ENCODE measurements at regions not wholly inside any gene's neighbourhood (a gene's known extent, or its start where the extent isn't known, plus 50 kb on each side); places are given as distances from the start of the nearest gene placed in this dataset.

DNA sequence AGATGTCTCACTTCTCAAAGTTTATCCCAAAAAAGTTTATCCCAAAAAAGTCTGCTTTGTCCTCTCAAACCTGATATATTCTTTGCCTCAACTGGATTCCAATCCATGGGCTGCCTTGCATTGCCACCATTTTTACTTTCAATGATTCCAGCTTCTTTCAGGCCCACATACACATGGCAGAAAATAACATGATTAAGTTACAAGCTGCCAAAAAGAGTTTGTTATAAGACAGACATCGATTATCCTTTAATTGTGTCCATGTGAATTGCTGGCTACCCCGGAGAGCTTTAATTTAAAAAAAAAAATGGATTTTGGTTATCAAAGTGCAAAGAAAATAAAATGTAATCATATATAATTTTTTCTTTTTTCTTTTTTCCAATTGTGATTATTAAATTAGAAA is 819.6 kb upstream of the SORCS1 start:
- TF ChIP-seq CEBPB (IDR thresholded peaks at IDR 0.05) (no peak), ZBTB7A (IDR thresholded peaks at IDR 0.05; ENCODE audit: low read depth) (no peak), REST (IDR thresholded peaks at IDR 0.05; ENCODE audit: low read depth) (no peak), TEAD4 (IDR thresholded peaks at IDR 0.05) (no peak), RAD21 (IDR thresholded peaks at IDR 0.05; ENCODE audit: low read depth) (no peak), USF1 (IDR thresholded peaks at IDR 0.05) (no peak), TAF1 (IDR thresholded peaks at IDR 0.05; ENCODE audit: low read depth) (no peak), TCF12 (IDR thresholded peaks at IDR 0.05; ENCODE audit: low read depth) (no peak), EP300 (IDR thresholded peaks at IDR 0.05; ENCODE audit: borderline replicate concordance) (no peak), EGR1 (IDR thresholded peaks at IDR 0.05) (no peak), CREB1 (IDR thresholded peaks at IDR 0.05; ENCODE audit: low read depth) (no peak), FOXM1 (IDR thresholded peaks at IDR 0.05; ENCODE audit: borderline replicate concordance, low read depth) (no peak), NFIC (IDR thresholded peaks at IDR 0.05) (no peak)
- TF ChIP-seq, protein P1, sequence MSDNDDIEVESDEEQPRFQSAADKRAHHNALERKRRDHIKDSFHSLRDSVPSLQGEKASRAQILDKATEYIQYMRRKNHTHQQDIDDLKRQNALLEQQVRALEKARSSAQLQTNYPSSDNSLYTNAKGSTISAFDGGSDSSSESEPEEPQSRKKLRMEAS (IDR thresholded peaks at IDR 0.05): no peak

DNA sequence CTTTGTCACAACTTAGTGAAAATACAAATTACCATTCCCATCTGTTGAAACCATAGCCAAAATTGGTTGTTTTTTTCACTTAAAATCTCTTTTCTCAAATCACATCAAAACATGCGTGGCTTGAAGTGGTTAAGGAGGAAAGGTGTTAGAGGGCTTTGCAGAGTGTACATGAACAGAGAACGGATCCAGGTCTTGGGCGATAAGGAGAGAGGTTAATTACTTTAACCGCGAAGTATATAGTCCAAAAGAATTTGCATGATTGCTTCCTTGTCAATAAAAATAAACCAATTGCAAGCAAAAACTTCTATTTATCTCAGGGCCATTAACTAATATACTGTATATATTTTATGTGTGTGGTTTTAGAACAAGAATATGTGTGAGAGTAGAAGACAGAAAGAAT is 813.9 kb upstream of the SORCS1 start:
- TF ChIP-seq REST (IDR thresholded peaks at IDR 0.05; ENCODE audit: low read depth): no peak
- TF ChIP-seq CREB1 (IDR thresholded peaks at IDR 0.05; ENCODE audit: low read depth): no peak
- TF ChIP-seq USF1 (IDR thresholded peaks at IDR 0.05): no peak
- TF ChIP-seq, protein P1 (IDR thresholded peaks at IDR 0.05): no peak
- no peak for TF ChIP-seq CEBPB (IDR thresholded peaks at IDR 0.05)
- no peak for TF ChIP-seq YY1 (IDR thresholded peaks at IDR 0.05; ENCODE audit: low read depth)
- TF ChIP-seq NFIC (IDR thresholded peaks at IDR 0.05): no peak
- no peak for TF ChIP-seq RAD21 (IDR thresholded peaks at IDR 0.05; ENCODE audit: low read depth)
- no peak for TF ChIP-seq TCF12 (IDR thresholded peaks at IDR 0.05; ENCODE audit: low read depth)
- no peak for TF ChIP-seq EGR1 (IDR thresholded peaks at IDR 0.05)
- no peak for TF ChIP-seq EP300 (IDR thresholded peaks at IDR 0.05; ENCODE audit: borderline replicate concordance)
- no peak for TF ChIP-seq TAF1 (IDR thresholded peaks at IDR 0.05; ENCODE audit: low read depth)
- TF ChIP-seq FOXM1 (IDR thresholded peaks at IDR 0.05; ENCODE audit: borderline replicate concordance, low read depth): no peak
- no peak for TF ChIP-seq TEAD4 (IDR thresholded peaks at IDR 0.05)

- TF ChIP-seq USF1 (IDR thresholded peaks at IDR 0.05): no peak
- no peak for TF ChIP-seq CEBPB (IDR thresholded peaks at IDR 0.05)
- TF ChIP-seq EP300 (IDR thresholded peaks at IDR 0.05; ENCODE audit: borderline replicate concordance): no peak
- TF ChIP-seq NFIC (IDR thresholded peaks at IDR 0.05): no peak
These were observed 807.5 kb upstream of the SORCS1 start for GRCh38 chr10:107971973-107972372.

GRCh38 chr10:107971411-107971810 is 806.9 kb upstream of the SORCS1 start:
- TF ChIP-seq TCF12 (IDR thresholded peaks at IDR 0.05; ENCODE audit: low read depth) (no peak), EGR1 (IDR thresholded peaks at IDR 0.05) (no peak), TAF1 (IDR thresholded peaks at IDR 0.05; ENCODE audit: low read depth) (no peak), CREB1 (IDR thresholded peaks at IDR 0.05; ENCODE audit: low read depth) (no peak), FOXM1 (IDR thresholded peaks at IDR 0.05; ENCODE audit: borderline replicate concordance, low read depth) (no peak), REST (IDR thresholded peaks at IDR 0.05; ENCODE audit: low read depth) (no peak), YY1 (IDR thresholded peaks at IDR 0.05; ENCODE audit: low read depth) (no peak), ZBTB7A (IDR thresholded peaks at IDR 0.05; ENCODE audit: low read depth) (no peak), EP300 (IDR thresholded peaks at IDR 0.05; ENCODE audit: borderline replicate concordance) (no peak), TEAD4 (IDR thresholded peaks at IDR 0.05) (no peak), CEBPB (IDR thresholded peaks at IDR 0.05) (no peak), USF1 (IDR thresholded peaks at IDR 0.05) (no peak), RAD21 (IDR thresholded peaks at IDR 0.05; ENCODE audit: low read depth) (no peak), NFIC (IDR thresholded peaks at IDR 0.05) (no peak)
- TF ChIP-seq, protein P1 (IDR thresholded peaks at IDR 0.05): no peak

Measured in Ishikawa (cell line).